Heart left ventricle (tissue), 16 donors: ENCODE measurements at regions not wholly inside any gene's neighbourhood (a gene's known extent, or its start where the extent isn't known, plus 50 kb on each side); places are given as distances from the start of the nearest gene placed in this dataset.
"Not testable (repeated sequence)": the region's sequence is repeated elsewhere in the genome, so short reads cannot be mapped to it uniquely, and the experiment has no call there.

ENCODE experiments used
- ATAC-seq, 4 donors: fragments of 200-7000 bp; cut with Tn5 transposase; one replicate each; pipeline ENCODE4 v1.9.1; 2020 to 2022; ENCODE audit warnings: moderate library complexity in 4 of 4, mild to moderate bottlenecking in 3 of 4, moderate number of reproducible peaks in 1 of 4
- DNase-seq, 5 donors: peaks; one replicate each; pipeline ENCODE4 v3.0.0-alpha.2; 2020
- H3K27ac ChIP-seq, 12 donors: fragments of 200-600 bp; sonication (generic) in 4 of 12; one replicate each; pipeline versions ENCODE4 v1.5.0 to v1.8.0; 2016 to 2022; ENCODE audit warnings: mild to moderate bottlenecking in 2 of 12
- H3K27me3 ChIP-seq, 9 donors: fragments of 200-600 bp; sonication (generic) in 2 of 9; one replicate each; pipeline versions ENCODE4 v1.5.1 to v1.8.0; 2016 to 2022; ENCODE audit warnings: mild to moderate bottlenecking in 3 of 9
- H3K36me3 ChIP-seq, 9 donors: fragments of 200-600 bp; sonication (generic) in 2 of 9; one replicate each; pipeline versions ENCODE4 v1.5.0 to v1.8.0; 2018 to 2022; ENCODE audit warnings: mild to moderate bottlenecking in 2 of 9
- H3K4me1 ChIP-seq, 12 donors: fragments of 200-600 bp; sonication (generic) in 4 of 12; one replicate each; pipeline versions ENCODE4 v1.5.0 to v1.8.0; 2016 to 2022; ENCODE audit warnings: mild to moderate bottlenecking in 3 of 12
- H3K4me3 ChIP-seq, 12 donors: fragments of 200-600 bp; sonication (generic) in 4 of 12; one replicate each; pipeline versions ENCODE4 v1.5.0 to v1.8.0; 2017 to 2022; ENCODE audit warnings: mild to moderate bottlenecking in 9 of 12, moderate library complexity in 4 of 12
- H3K9me3 ChIP-seq, 12 donors: fragments of 200-600 bp; sonication (generic) in 4 of 12; one replicate each; pipeline versions ENCODE4 v1.5.0 to v1.8.0; 2016 to 2022; ENCODE audit warnings: mild to moderate bottlenecking in 1 of 12
- CTCF ChIP-seq, 12 donors: fragments of 200-600 bp; sonication (generic) in 4 of 12; IDR thresholded peaks; one replicate each; pipeline versions ENCODE4 v1.5.0 to v1.8.0; 2018 to 2022; ENCODE audit warnings: antibody characterized with exemption in 12 of 12, mild to moderate bottlenecking in 5 of 12
- POLR2A ChIP-seq, 2 donors: fragments of 450-650 bp; IDR thresholded peaks; one replicate each; pipeline ENCODE4 v1.6.1; 2017; ENCODE audit warnings: antibody characterized with exemption in 2 of 2, mild to moderate bottlenecking in 2 of 2, moderate library complexity in 2 of 2
- WGBS, 4 donors: extraction: QIAGEN DNeasy Blood & Tissue Kit in 2 of 4; methylation state at CpG; one replicate each; pipeline versions ENCODE4 v1.1.5 to v1.1.7; 2013 to 2018; 5-methylcytosine and 5-hydroxymethylcytosine counted together
- intact Hi-C, 10 donors: fragments of 100-400 bp; cut with DNase I; formaldehyde crosslinking; loops; one replicate each; pipeline versions ENCODE4 v1.11.1 to v1.14.2; 2022
- donor health status: ischemic (EF 13 %, LVEDD 7.1; RV severe dilation, severe dysfunction).
- donor health status: healthy with polysubstance abuse.
- donor health status: DM: no; HTN: yes; CAD: no.
- donor health status: DM: no; HTN: no; CAD: no.
- donor health status: ischemic (EF 25% LVEDD 6.9; RV normal size, moderate dysfunction).
- donor health status: ischemic (EF 25% LVEDD 5.7; RV mildly dilated, moderate dysfunction).
- donor health status: healthy.
- donor health status: DM: yes; HTN: yes; CAD: no.
- donor health status: ischemic (EF 35%, LVEDD 5.7; RV mildly dilated, moderate dysfunction).
- donor health status: nonischemic (EF 11% LVEDD 7.7; RV severe dilation, severe dysfunction).
- donor health status: DM: yes; HTN: yes; CAD: no.
- donor health status: PGD.
- donor health status: ischemic (EF 29% LVEDD 5.4; RV normal size, mild dysfunction).
- donor health status: nonischemic (EF 23%, LVEDD 6.1; RV moderate dilation, normal function).

GRCh38 chr20:17866234-17867001 lies 102.2 kb downstream of the SNX5 start:
- H3K36me3 ChIP-seq, result no peaks in the 10 kb centered on the region
- H3K27ac ChIP-seq, result peak overlapping the region in 4 of 12 donors; percentile 17 to 43 (median 31)
- intact Hi-C loops, result no loop called here
- TF ChIP-seq POLR2A (IDR thresholded peaks at IDR 0.05), result no peak
- no peak for TF ChIP-seq CTCF (IDR thresholded peaks at IDR 0.05)
- H3K4me1 ChIP-seq, result peaks cover 0 to 44% (median 10%) of the 10 kb centered on the region in 12 donors
- H3K27me3 ChIP-seq, result peaks cover 0 to 5% (median 0%) of the 10 kb centered on the region in 9 donors
- ATAC-seq (no peak), DNase-seq (no peak)
- no peak overlapping the region for H3K4me3 ChIP-seq
- H3K9me3 ChIP-seq, result no peaks in the 10 kb centered on the region
- 87 to 96% (median 88%) methylated on average over 7 of the region's 7 CpGs for WGBS, 4 donors

GRCh38 chr20:17863577-17864292 lies 104.9 kb downstream of the SNX5 start:
- no peak overlapping the region for H3K27ac ChIP-seq
- peak; percentile 6 to 59 (median 52) for ATAC-seq

GRCh38 chr20:17863209-17863576 lies 105.4 kb downstream of the SNX5 start:
- DNase-seq (no peak), ATAC-seq (no peak)
- Histone ChIP-seq H3K36me3 (no peaks in the 10 kb centered on the region), H3K4me3 (no peak overlapping the region), H3K4me1 (peaks cover 0 to 46% (median 19%) of the 10 kb centered on the region in 12 donors), H3K27me3 (no peaks in the 10 kb centered on the region), H3K9me3 (no peaks in the 10 kb centered on the region), H3K27ac (no peak overlapping the region)
- no peak for TF ChIP-seq POLR2A (IDR thresholded peaks at IDR 0.05)
- TF ChIP-seq CTCF (IDR thresholded peaks at IDR 0.05), result no peak
- 77 to 89% (median 87%) methylated on average over 3 to 4 of the region's 4 CpGs for whole genome bisulfite sequencing, 4 donors
- intact Hi-C loops, result no loop called here

More at GRCh38 chr20:17863577-17864292, 104.9 kb downstream of the SNX5 start:
- intact Hi-C loops, result no loop called here
- TF ChIP-seq CTCF (IDR thresholded peaks at IDR 0.05), result no peak
- TF ChIP-seq POLR2A (IDR thresholded peaks at IDR 0.05), result no peak
- Histone ChIP-seq H3K4me3 (no peak overlapping the region), H3K36me3 (no peaks in the 10 kb centered on the region), H3K9me3 (no peaks in the 10 kb centered on the region), H3K27me3 (no peaks in the 10 kb centered on the region), H3K4me1 (peaks cover 0 to 47% (median 19%) of the 10 kb centered on the region in 12 donors)
- WGBS, 4 donors, result 61 to 75% (median 64%) methylated on average over 8 to 11 of the region's 11 CpGs
- DNase-seq, result peak in 2 of 5 donors; percentile 56 to 72

- TF ChIP-seq CTCF (IDR thresholded peaks at IDR 0.05) (no peak), POLR2A (IDR thresholded peaks at IDR 0.05) (no peak)
- Histone ChIP-seq H3K27me3 (no peaks in the 10 kb centered on the region), H3K36me3 (no peaks in the 10 kb centered on the region), H3K4me1 (peaks cover 0 to 36% (median 15%) of the 10 kb centered on the region in 12 donors), H3K27ac (no peak overlapping the region), H3K9me3 (no peaks in the 10 kb centered on the region), H3K4me3 (no peak overlapping the region)
- 95 to 98% (median 97%) methylated on average over 1 of the region's 1 CpG for WGBS, 4 donors
- no peak for ATAC-seq
- DNase-seq, result no peak
- intact Hi-C loops, result no loop called here
Observed at GRCh38 chr20:17862171-17862570, 106.4 kb downstream of the SNX5 start.

GRCh38 chr20:17861620-17862019 lies 107.0 kb downstream of the SNX5 start:
- ATAC-seq, H3K27me3 ChIP-seq, H3K4me3 ChIP-seq, H3K36me3 ChIP-seq, intact Hi-C loops, H3K9me3 ChIP-seq, DNase-seq, H3K27ac ChIP-seq: not testable (repeated sequence)
- peaks cover 0 to 30% (median 12%) of the 10 kb centered on the region in 12 donors for H3K4me1 ChIP-seq
- WGBS, 4 donors, result 93 to 98% (median 95%) methylated on average over 9 of the region's 9 CpGs
